ENCODE measurements at regions not wholly inside any gene's neighbourhood (a gene's known extent, or its start where the extent isn't known, plus 50 kb on each side); places are given as distances from the start of the nearest gene placed in this dataset.

DNA sequence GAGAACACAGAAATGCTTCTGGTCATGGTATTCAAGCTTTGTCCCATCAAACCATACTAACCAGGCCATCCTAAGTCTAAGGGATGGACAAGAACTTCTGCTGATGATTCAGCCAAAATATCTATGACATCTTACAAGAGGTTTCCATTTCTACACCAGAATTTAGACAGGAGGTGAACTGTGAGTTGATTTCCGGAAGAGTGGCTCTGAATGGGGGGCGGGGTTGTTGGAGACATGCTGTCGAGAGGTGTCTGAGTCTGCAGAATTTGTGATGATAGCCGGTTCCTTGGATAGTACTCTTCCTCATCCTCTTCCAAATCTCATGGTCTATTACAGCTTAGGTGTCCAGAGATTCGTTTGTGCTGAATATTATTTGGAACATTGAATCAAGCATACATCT is 408.7 kb upstream of the TCF4 start:
- TF ChIP-seq, protein P1, sequence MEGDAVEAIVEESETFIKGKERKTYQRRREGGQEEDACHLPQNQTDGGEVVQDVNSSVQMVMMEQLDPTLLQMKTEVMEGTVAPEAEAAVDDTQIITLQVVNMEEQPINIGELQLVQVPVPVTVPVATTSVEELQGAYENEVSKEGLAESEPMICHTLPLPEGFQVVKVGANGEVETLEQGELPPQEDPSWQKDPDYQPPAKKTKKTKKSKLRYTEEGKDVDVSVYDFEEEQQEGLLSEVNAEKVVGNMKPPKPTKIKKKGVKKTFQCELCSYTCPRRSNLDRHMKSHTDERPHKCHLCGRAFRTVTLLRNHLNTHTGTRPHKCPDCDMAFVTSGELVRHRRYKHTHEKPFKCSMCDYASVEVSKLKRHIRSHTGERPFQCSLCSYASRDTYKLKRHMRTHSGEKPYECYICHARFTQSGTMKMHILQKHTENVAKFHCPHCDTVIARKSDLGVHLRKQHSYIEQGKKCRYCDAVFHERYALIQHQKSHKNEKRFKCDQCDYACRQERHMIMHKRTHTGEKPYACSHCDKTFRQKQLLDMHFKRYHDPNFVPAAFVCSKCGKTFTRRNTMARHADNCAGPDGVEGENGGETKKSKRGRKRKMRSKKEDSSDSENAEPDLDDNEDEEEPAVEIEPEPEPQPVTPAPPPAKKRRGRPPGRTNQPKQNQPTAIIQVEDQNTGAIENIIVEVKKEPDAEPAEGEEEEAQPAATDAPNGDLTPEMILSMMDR (IDR thresholded peaks at IDR 0.05; ENCODE audit: borderline replicate concordance, extremely low read depth, low read length, poor library complexity, severe bottlenecking): no peak
- no peak for TF ChIP-seq EZH2 (IDR thresholded peaks at IDR 0.05; ENCODE audit: borderline replicate concordance, low read depth, low read length, severe bottlenecking)
